Esophagus (tissue), 2 donors: ENCODE measurements at regions not wholly inside any gene's neighbourhood (a gene's known extent, or its start where the extent isn't known, plus 50 kb on each side); places are given as distances from the start of the nearest gene placed in this dataset.

Experiments used
- H3K27ac ChIP-seq, 2 donors: one replicate each; pipeline ENCODE4 v1.5.1; 2013; ENCODE audit warnings: low read depth in 2 of 2, mild to moderate bottlenecking in 2 of 2, inconsistent platforms in 1 of 2, low read length in 1 of 2, moderate library complexity in 1 of 2
- H3K27me3 ChIP-seq, 2 donors: one replicate each; pipeline ENCODE4 v1.6.1; 2013; ENCODE audit warnings: low read length in 2 of 2, control low read depth in 1 of 2, mild to moderate bottlenecking in 1 of 2; ENCODE audit not compliant: insufficient read depth in 2 of 2, control insufficient read depth in 1 of 2
- H3K36me3 ChIP-seq, 2 donors: one replicate each; pipeline ENCODE4 v1.6.1; 2013; ENCODE audit warnings: low read length in 1 of 2; ENCODE audit not compliant: control insufficient read depth in 2 of 2, insufficient read depth in 2 of 2
- H3K4me1 ChIP-seq, 2 donors: one replicate each; pipeline ENCODE4 v1.6.1; 2013; ENCODE audit warnings: low read length in 1 of 2; ENCODE audit not compliant: control insufficient read depth in 2 of 2, insufficient read depth in 2 of 2
- H3K4me3 ChIP-seq, 2 donors: one replicate each; pipeline ENCODE4 v1.5.1; 2013; ENCODE audit warnings: low read length in 2 of 2, mild to moderate bottlenecking in 2 of 2, low read depth in 1 of 2, moderate library complexity in 1 of 2
- H3K9me3 ChIP-seq, 2 donors: one replicate each; pipeline ENCODE4 v1.6.1; 2013; ENCODE audit warnings: mild to moderate bottlenecking in 2 of 2, low read depth in 1 of 2, low read length in 1 of 2, moderate library complexity in 1 of 2; ENCODE audit not compliant: control insufficient read depth in 2 of 2, insufficient read depth in 1 of 2
- WGBS, 2 donors: extraction: QIAGEN DNeasy Blood & Tissue Kit; methylation state at CpG; one replicate each; pipeline ENCODE4 v1.1.7; 2013; 5-methylcytosine and 5-hydroxymethylcytosine counted together
- donor health status: healthy with polysubstance abuse.
- donor health status: Bipolar disorder and iron deficiency.

GRCh38 chr1:65039508-65039907, 73.2 kb upstream of the JAK1 start:
- Histone ChIP-seq H3K36me3 (no peaks in the 10 kb centered on the region), H3K27ac (no peak overlapping the region), H3K9me3 (no peaks in the 10 kb centered on the region), H3K27me3 (no peaks in the 10 kb centered on the region), H3K4me3 (no peak overlapping the region), H3K4me1 (peaks cover 0 to 2% of the 10 kb centered on the region in 2 donors)
- 82 to 86% methylated on average over 2 of the region's 2 CpGs for WGBS, 2 donors

GRCh38 chr1:65042467-65042866, 76.1 kb upstream of the JAK1 start:
- Histone ChIP-seq H3K27ac (no peak overlapping the region), H3K36me3 (no peaks in the 10 kb centered on the region), H3K4me3 (no peak overlapping the region), H3K9me3 (no peaks in the 10 kb centered on the region), H3K4me1 (peaks cover 0 to 2% of the 10 kb centered on the region in 2 donors), H3K27me3 (no peaks in the 10 kb centered on the region)
- 90 to 94% methylated on average over 4 of the region's 4 CpGs for WGBS, 2 donors

GRCh38 chr1:65044411-65044810, 78.1 kb upstream of the JAK1 start:
- 79 to 81% methylated on average over 5 of the region's 5 CpGs for WGBS, 2 donors
- Histone ChIP-seq H3K27me3 (no peaks in the 10 kb centered on the region), H3K27ac (no peak overlapping the region), H3K4me1 (peaks cover 0 to 2% of the 10 kb centered on the region in 2 donors), H3K4me3 (no peak overlapping the region), H3K36me3 (no peaks in the 10 kb centered on the region), H3K9me3 (no peaks in the 10 kb centered on the region)

- no peaks in the 10 kb centered on the region for H3K36me3 ChIP-seq
- peaks cover 0 to 2% of the 10 kb centered on the region in 2 donors for H3K4me1 ChIP-seq
- H3K4me3 ChIP-seq = no peak overlapping the region
- H3K9me3 ChIP-seq = no peaks in the 10 kb centered on the region
- H3K27ac ChIP-seq = no peak overlapping the region
- no peaks in the 10 kb centered on the region for H3K27me3 ChIP-seq
- 92 to 93% methylated on average over 4 of the region's 4 CpGs for WGBS, 2 donors
Measured at GRCh38 chr1:65045022-65045817, 78.9 kb upstream of the JAK1 start.

GRCh38 chr1:65048335-65048734, 82.0 kb upstream of the JAK1 start:
- WGBS, 2 donors = 42 to 46% methylated on average over 6 of the region's 6 CpGs
- Histone ChIP-seq H3K27me3 (no peaks in the 10 kb centered on the region), H3K36me3 (no peaks in the 10 kb centered on the region), H3K4me3 (no peak overlapping the region), H3K27ac (no peak overlapping the region), H3K4me1 (peaks cover 0 to 2% of the 10 kb centered on the region in 2 donors), H3K9me3 (no peaks in the 10 kb centered on the region)

- no peaks in the 10 kb centered on the region for H3K27me3 ChIP-seq
- no peak overlapping the region for H3K27ac ChIP-seq
- H3K36me3 ChIP-seq = no peaks in the 10 kb centered on the region
- no peaks in the 10 kb centered on the region for H3K4me1 ChIP-seq
- H3K9me3 ChIP-seq = no peaks in the 10 kb centered on the region
- H3K4me3 ChIP-seq = no peak overlapping the region
- 88 to 90% methylated on average over 5 of the region's 5 CpGs for WGBS, 2 donors
Measured at GRCh38 chr1:65049941-65050713, 83.8 kb upstream of the JAK1 start.

GRCh38 chr1:65050735-65051134, 84.4 kb upstream of the JAK1 start:
- H3K9me3 ChIP-seq = no peaks in the 10 kb centered on the region
- no peak overlapping the region for H3K27ac ChIP-seq
- H3K4me3 ChIP-seq = no peak overlapping the region
- WGBS, 2 donors = 99% methylated on average over 2 of the region's 2 CpGs
- H3K36me3 ChIP-seq = no peaks in the 10 kb centered on the region
- H3K4me1 ChIP-seq = no peaks in the 10 kb centered on the region
- no peaks in the 10 kb centered on the region for H3K27me3 ChIP-seq

- Histone ChIP-seq H3K9me3 (no peaks in the 10 kb centered on the region), H3K27ac (no peak overlapping the region), H3K4me1 (no peaks in the 10 kb centered on the region), H3K4me3 (no peak overlapping the region), H3K36me3 (peaks cover 0 to 11% of the 10 kb centered on the region in 2 donors), H3K27me3 (no peaks in the 10 kb centered on the region)
- WGBS, 2 donors = 84 to 89% methylated on average over 3 of the region's 3 CpGs
Measured at GRCh38 chr1:65054481-65054880, 88.1 kb upstream of the JAK1 start.

- peaks cover 0 to 11% of the 10 kb centered on the region in 2 donors for H3K36me3 ChIP-seq
- H3K4me3 ChIP-seq = no peak overlapping the region
- no peaks in the 10 kb centered on the region for H3K27me3 ChIP-seq
- WGBS, 2 donors = 75 to 86% methylated on average over 2 of the region's 2 CpGs
- no peaks in the 10 kb centered on the region for H3K9me3 ChIP-seq
- no peaks in the 10 kb centered on the region for H3K4me1 ChIP-seq
- no peak overlapping the region for H3K27ac ChIP-seq
Measured at GRCh38 chr1:65055747-65056146, 89.4 kb upstream of the JAK1 start.
